GM19025 (cell line): ENCODE measurements at regions not wholly inside any gene's neighbourhood (a gene's known extent, or its start where the extent isn't known, plus 50 kb on each side); places are given as distances from the start of the nearest gene placed in this dataset.
A peak's percentile ranks its signal among the peaks of the same experiment; 100 is the strongest.

Experiments
- ATAC-seq: cut with Tn5 transposase; IDR thresholded peaks from one replicate; pipeline ENCODE4 v1.9.1; 2021; ENCODE audit warnings: mild to moderate bottlenecking, low read depth, moderate library complexity; ENCODE audit not compliant: unreplicated experiment

- ATAC-seq, result no peak
These were observed 424.2 kb downstream of the ETNK1 start for GRCh38 chr12:23049180-23049579.

DNA sequence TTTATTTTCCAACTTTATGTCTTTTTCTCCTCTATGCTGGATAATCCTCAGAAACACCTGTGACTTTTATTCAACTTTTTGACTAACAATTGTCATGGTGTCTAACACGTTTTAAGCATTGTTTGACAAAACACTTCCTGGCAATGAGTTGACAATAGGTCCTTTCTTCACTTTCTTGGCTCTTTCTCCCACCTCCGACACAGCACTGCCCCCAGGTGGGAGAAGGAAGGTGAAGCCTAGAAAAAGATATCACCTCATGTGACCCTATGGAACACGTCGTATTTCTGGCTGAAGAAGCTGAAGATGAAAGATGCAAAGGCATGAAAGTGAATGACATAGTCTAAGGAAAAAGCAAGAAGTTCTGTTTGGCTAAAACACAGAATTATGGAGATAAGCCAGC is 430.0 kb downstream of the ETNK1 start:
- no peak for ATAC-seq

DNA sequence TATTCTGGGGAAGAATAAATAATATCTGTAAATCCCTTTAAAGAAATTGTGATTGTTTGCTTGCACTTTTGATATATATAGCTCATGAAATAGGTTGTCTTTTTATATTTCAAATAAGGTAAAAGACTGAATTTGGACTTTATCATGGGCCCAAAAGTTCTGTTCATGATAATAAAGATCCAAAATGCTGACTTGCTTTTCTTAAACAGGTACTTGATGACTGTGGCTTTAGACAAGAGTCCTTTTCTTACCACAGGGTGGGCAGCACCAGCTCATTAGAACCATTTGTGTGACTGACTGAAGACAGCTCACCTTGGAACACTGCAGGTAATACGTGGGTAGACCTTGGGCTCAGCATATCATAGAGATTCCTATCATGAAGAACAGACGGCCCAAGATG is 432.6 kb downstream of the ETNK1 start:
- no peak for ATAC-seq

GRCh38 chr12:23060161-23060560 is 435.2 kb downstream of the ETNK1 start:
- no peak for ATAC-seq

- no peak for ATAC-seq
These were observed 438.2 kb downstream of the ETNK1 start for GRCh38 chr12:23063206-23063605.

DNA sequence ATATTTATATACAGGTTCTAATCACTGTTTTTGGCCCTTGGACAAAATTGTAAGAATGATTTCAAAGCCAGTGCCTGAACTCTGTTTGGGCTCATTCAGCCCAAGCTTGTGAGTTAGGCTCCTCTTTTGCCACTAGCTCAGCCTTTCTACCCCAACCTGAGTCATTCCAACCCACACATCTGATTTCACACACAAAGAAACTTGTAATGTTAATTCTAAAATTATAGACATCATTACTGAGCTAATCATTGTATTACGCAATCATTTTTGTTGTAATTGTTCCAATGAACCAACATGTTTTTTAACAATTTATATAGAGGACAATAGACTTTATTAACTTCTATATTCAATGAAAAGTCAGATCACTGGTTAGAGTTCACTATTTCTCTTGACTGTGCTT is 441.1 kb downstream of the ETNK1 start:
- ATAC-seq, result no peak

- peak; percentile 70 for ATAC-seq
These were observed 458.3 kb downstream of the ETNK1 start for GRCh38 chr12:23083267-23083666.

DNA sequence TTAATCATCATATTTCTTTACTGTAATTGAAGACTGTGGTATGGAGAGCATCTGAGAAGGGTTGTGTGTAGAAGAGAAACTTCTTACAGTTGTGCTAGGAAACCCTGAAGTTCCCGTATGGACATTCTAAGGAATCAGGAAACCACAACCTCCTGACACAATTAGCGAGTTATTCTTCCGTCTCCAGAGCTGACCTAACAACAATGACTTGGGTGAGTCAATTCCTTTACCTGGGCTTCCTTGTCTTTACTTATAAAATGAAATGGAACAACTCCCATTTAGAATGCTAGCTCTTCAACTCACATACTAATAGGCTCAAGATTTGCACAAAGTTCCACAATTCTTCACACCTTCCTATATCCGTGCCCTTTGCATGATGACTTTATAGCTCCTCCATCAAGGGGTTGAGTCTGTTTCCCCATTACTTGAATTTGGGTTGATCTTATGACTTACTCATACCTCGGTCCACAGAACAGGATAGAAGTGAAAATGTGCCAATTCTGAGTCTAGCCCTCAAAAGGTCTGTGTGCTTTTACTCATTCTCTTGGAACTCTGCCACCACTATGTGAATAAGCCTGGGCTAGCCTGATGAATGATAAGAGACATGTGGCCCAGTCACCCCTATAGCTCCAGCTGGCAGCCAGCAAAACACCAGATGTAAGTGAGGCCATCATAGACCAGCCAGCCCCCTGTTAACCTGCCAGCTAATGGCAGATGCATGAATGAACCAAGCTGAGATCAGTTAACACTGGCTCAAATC is 459.4 kb downstream of the ETNK1 start:
- ATAC-seq, result no peak

- no peak for ATAC-seq
These were observed 463.6 kb downstream of the ETNK1 start for GRCh38 chr12:23088594-23088993.

GRCh38 chr12:23093488-23093887 is 468.5 kb downstream of the ETNK1 start:
- ATAC-seq, result no peak

DNA sequence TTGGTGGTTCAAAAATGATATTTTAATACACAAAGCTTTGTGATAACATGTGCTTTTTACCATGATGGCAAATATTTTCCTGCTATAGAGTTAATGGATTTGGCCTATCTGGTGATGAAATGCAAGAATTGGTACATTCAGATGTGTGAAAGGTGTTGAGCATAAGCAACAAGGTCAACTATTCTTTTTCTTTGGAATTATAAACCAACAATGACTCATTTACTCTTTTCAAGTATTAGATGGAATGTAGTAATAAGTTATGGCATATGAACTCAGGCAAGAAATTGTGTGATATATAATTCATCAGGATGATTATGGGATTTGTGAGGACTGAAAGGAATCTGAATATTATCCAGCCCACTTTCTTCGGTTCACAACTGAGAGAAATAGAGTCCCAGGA is 471.4 kb downstream of the ETNK1 start:
- no peak for ATAC-seq

DNA sequence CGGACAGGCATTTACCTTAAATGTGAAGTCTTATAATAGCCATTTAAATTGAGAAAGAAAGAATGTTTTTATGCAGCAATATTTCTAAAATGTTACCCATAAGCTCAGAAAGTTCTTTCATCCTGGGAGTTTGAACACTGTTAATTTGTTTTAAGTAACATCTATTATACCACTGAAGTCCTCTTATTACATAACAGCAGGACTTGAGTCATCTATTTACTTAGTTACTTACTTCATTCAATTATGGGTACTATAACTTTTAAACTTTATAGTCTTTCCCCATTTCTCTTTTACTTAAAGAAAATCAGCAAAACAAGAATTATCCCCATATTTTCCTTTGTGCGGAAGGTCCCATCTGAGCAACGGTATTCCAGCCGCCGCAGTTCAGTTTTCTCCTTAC is 473.1 kb downstream of the ETNK1 start:
- no peak for ATAC-seq

- ATAC-seq, result no peak
These were observed 473.5 kb downstream of the ETNK1 start for GRCh38 chr12:23098517-23098916.

- ATAC-seq, result no peak
These were observed 474.1 kb downstream of the ETNK1 start for GRCh38 chr12:23099104-23099503.

- no peak for ATAC-seq
These were observed 474.6 kb downstream of the ETNK1 start for GRCh38 chr12:23099604-23100003.

DNA sequence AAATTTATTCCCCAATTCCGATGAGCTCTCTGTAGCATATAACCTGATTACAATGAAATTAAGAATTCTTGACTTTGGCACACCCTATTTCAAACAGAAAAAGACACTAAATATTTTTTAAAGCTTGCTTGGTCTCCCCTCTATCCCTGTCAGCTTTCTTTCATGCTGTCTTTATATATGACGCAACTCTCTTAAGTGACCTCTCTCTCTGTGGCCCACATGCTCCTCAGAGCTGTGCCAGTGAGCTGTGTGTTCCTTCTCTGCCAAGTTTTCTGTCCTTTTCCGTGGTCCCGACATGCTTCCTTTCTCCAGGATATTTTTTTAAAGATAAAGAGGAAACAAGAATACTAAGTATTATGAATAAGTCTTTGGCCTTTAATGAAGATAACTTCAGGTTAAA is 484.0 kb downstream of the ETNK1 start:
- ATAC-seq, result no peak

GRCh38 chr12:23113781-23114180 is 488.8 kb downstream of the ETNK1 start:
- ATAC-seq, result no peak

DNA sequence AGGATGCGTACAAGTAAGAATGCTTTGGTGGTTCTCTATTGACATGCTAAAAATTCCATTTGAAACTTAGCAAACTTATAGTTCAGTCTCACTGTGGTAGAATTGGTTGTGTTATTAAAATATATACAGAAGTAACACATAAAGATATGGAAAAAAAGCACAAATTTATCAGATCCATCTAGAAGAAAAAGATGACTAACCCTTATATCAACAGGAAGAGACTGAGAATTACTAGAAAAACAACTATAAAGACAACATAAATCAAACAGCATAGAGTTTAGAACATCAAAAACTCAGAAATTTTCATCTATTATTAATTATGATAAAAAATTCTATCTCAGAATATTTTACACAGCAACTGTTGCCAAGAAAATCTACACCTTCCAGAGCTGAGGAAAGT is 491.0 kb downstream of the ETNK1 start:
- ATAC-seq, result no peak

GRCh38 chr12:23126794-23127193 is 501.8 kb downstream of the ETNK1 start:
- ATAC-seq, result no peak

DNA sequence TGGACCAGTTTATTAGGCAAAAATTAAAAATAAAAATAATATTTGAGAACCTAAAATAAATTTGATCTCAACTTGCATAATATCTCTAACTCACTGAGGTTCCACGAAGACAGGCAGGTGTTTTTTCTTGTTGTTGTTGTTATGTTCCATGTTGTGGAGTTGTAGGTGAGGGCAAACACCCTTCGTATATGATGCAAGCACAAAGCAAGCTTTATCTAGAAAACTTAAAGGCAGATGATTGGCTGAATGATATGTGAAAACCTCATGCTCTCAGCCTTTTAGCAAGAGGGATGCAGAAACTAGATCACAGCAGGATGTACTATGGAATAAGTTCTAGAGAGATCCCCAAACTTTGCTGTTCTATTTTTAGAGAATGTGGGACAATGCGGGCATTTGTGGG is 502.7 kb downstream of the ETNK1 start:
- ATAC-seq, result no peak

DNA sequence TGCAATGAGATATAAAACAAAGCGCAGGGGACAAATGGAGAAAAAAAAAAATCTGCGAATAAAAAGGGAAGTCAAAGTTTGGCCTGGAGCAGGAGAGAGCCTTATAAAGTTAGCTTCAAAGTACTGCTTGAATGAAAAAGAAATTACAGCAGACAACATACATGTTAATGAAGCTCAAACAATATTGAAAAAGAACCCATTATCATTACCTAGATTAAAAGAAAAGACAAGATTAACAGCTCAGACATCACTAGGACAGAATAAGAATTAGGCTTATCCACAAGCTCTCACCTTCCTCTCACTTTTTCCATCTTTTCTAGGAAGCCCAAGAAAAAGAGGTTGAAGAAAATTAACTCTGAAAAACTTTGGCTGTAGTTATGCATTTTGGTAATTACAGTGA is 503.5 kb downstream of the ETNK1 start:
- no peak for ATAC-seq

DNA sequence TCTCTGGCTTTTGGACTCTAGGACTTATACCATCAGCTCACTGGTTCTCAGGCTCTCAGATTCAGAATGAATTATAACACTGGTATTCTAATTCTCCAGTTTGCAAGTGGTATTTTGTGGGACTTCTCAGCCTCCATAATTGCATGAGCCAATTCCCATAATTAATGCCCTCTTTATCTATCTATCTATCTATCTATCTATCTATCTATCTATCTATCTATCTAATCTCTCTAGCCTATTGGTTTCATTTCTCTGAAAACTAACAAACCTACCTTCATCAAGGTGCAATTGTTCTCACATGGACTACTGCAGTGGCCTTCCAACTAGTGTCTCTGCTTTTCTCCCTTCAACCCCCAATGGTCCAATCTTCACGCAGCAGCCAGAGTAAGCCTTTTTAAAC is 507.4 kb downstream of the ETNK1 start:
- no peak for ATAC-seq

- ATAC-seq, result no peak
These were observed 508.5 kb downstream of the ETNK1 start for GRCh38 chr12:23133471-23133870.
